Psoas muscle (tissue), 7 donors: ENCODE measurements at regions not wholly inside any gene's neighbourhood (a gene's known extent, or its start where the extent isn't known, plus 50 kb on each side); places are given as distances from the start of the nearest gene placed in this dataset.
"Not testable (repeated sequence)": the region's sequence is repeated elsewhere in the genome, so short reads cannot be mapped to it uniquely, and the experiment has no call there.

Experiments used
- ATAC-seq, 4 donors: fragments of 200-7000 bp; cut with Tn5 transposase; one replicate each; pipeline ENCODE4 v1.9.1; 2020; ENCODE audit warnings: moderate library complexity in 3 of 4, mild to moderate bottlenecking in 2 of 4
- DNase-seq, 2 donors: peaks; one replicate each; pipeline ENCODE4 v3.0.0-alpha.2; 2020
- H3K27ac ChIP-seq: fragments of 200-600 bp; one replicate; pipeline ENCODE4 v1.8.0; 2022
- H3K27me3 ChIP-seq, 3 donors: fragments of 200-600 bp in 1 of 3; one replicate each; pipeline versions ENCODE4 v1.6.1 to v1.8.0; 2013 to 2022; ENCODE audit warnings: low read length in 2 of 3, mild to moderate bottlenecking in 2 of 3, moderate library complexity in 1 of 3; ENCODE audit not compliant: insufficient read depth in 3 of 3
- H3K36me3 ChIP-seq, 2 donors: fragments of 200-600 bp in 1 of 2; one replicate each; pipeline versions ENCODE4 v1.6.1 to v1.8.0; 2013 to 2022; ENCODE audit warnings: low read depth in 1 of 2, mild to moderate bottlenecking in 1 of 2, moderate library complexity in 1 of 2; ENCODE audit not compliant: insufficient read depth in 1 of 2
- H3K4me1 ChIP-seq: fragments of 200-600 bp; one replicate; pipeline ENCODE4 v1.8.0; 2022
- H3K4me3 ChIP-seq: fragments of 200-600 bp; one replicate; pipeline ENCODE4 v1.8.0; 2022; ENCODE audit warnings: mild to moderate bottlenecking
- H3K9me3 ChIP-seq: fragments of 200-600 bp; one replicate; pipeline ENCODE4 v1.8.0; 2022
- CTCF ChIP-seq: fragments of 200-600 bp; IDR thresholded peaks from one replicate; pipeline ENCODE4 v1.8.0; 2022; ENCODE audit warnings: antibody characterized with exemption
- WGBS, 3 donors: extraction: QIAGEN DNeasy Blood & Tissue Kit; methylation state at CpG; one replicate each; pipeline versions ENCODE4 v1.1.6 to v1.1.7; 2013; 5-methylcytosine and 5-hydroxymethylcytosine counted together
- intact Hi-C, 2 donors: fragments of 100-400 bp; cut with DNase I; formaldehyde crosslinking; loops; one replicate each; pipeline versions ENCODE4 v1.11.0 to v1.14.2; 2022
- donor health status: healthy with polysubstance abuse.
- donor health status: DM: no; HTN: no; CAD: no; lungs with moderate emphysema.
- donor health status: Bipolar disorder and iron deficiency.
- donor health status: healthy.
- donor health status: DM: yes; HTN: yes; CAD: no.
- donor health status: DM: no; HTN: no; CAD: no.
- donor health status: DM: yes; HTN: yes; CAD: no.

- no peak for DNase-seq
- TF ChIP-seq CTCF = no peak
- H3K27ac ChIP-seq = no peak overlapping the region
- H3K9me3 ChIP-seq = no peaks in the 10 kb centered on the region
- H3K27me3 ChIP-seq = peaks cover 0 to 5% (median 0%) of the 10 kb centered on the region in 3 donors
- ATAC-seq = no peak
- intact Hi-C loops = loop anchor here in 1 of 2 donors (10.0 kb wide), 1 partner anchor 136 kb away; no protein-coding TSS in a partner anchor
- no peaks in the 10 kb centered on the region for H3K36me3 ChIP-seq
- H3K4me1 ChIP-seq = no peaks in the 10 kb centered on the region
- H3K4me3 ChIP-seq = no peak overlapping the region
- WGBS, 3 donors = 64 to 69% (median 66%) methylated on average over 3 of the region's 3 CpGs
Observed at GRCh38 chr9:117649126-117649525, 55.1 kb upstream of the TLR4 start.

- Histone ChIP-seq H3K4me3 (peak overlapping the region; percentile 55), H3K27ac (no peak overlapping the region), H3K36me3 (no peaks in the 10 kb centered on the region), H3K9me3 (no peaks in the 10 kb centered on the region), H3K27me3 (peaks cover 0 to 27% (median 0%) of the 10 kb centered on the region in 3 donors), H3K4me1 (no peaks in the 10 kb centered on the region)
- DNase-seq (no peak), ATAC-seq (peak in 3 of 4 donors; percentile 13 to 56 (median 26))
- WGBS, 3 donors = 27 to 29% (median 27%) methylated on average over 6 of the region's 6 CpGs
- intact Hi-C loops = loop anchor here in 1 of 2 donors (5.0 to 10.0 kb wide), 2 partner anchors 140 to 1863 kb away; no protein-coding TSS in a partner anchor
- TF ChIP-seq CTCF = no peak
Observed at GRCh38 chr9:117644932-117645636, 59.1 kb upstream of the TLR4 start.

- DNase-seq (peak; percentile 75 to 82), ATAC-seq (peak; percentile 61 to 89 (median 72))
- peak; percentile 96 for TF ChIP-seq CTCF
- H3K9me3 ChIP-seq = no peaks in the 10 kb centered on the region
- H3K4me1 ChIP-seq = no peaks in the 10 kb centered on the region
- 16 to 17% (median 16%) methylated on average over 11 of the region's 11 CpGs for WGBS, 3 donors
- intact Hi-C loops = loop anchor here in 1 of 2 donors (5.0 to 10.0 kb wide), 2 partner anchors 140 to 1862 kb away; no protein-coding TSS in a partner anchor
- peaks cover 0 to 31% (median 0%) of the 10 kb centered on the region in 3 donors for H3K27me3 ChIP-seq
- H3K36me3 ChIP-seq = no peaks in the 10 kb centered on the region
- peak overlapping the region; percentile 55 for H3K4me3 ChIP-seq
- H3K27ac ChIP-seq = no peak overlapping the region
Observed at GRCh38 chr9:117644133-117644931, 59.9 kb upstream of the TLR4 start.

- intact Hi-C loops = loop anchor here in 1 of 2 donors (5.0 to 10.0 kb wide), 2 partner anchors 142 to 1861 kb away; no protein-coding TSS in a partner anchor
- TF ChIP-seq CTCF = no peak
- Histone ChIP-seq H3K4me3 (peak overlapping the region; percentile 30), H3K27me3 (peaks cover 0 to 31% (median 0%) of the 10 kb centered on the region in 3 donors), H3K36me3 (no peaks in the 10 kb centered on the region), H3K27ac (no peak overlapping the region), H3K4me1 (no peaks in the 10 kb centered on the region), H3K9me3 (no peaks in the 10 kb centered on the region)
- WGBS, 3 donors = 45 to 57% (median 47%) methylated on average over 6 of the region's 6 CpGs
- DNase-seq (no peak), ATAC-seq (peak in 1 of 4 donors; percentile 29)
Observed at GRCh38 chr9:117643288-117643654, 60.9 kb upstream of the TLR4 start.

GRCh38 chr9:117642571-117643287 lies 61.5 kb upstream of the TLR4 start:
- peak overlapping the region; percentile 30 for H3K4me3 ChIP-seq
- peak; percentile 15 to 48 for DNase-seq
- not testable (repeated sequence) for H3K4me1 ChIP-seq, ATAC-seq, H3K27ac ChIP-seq, H3K9me3 ChIP-seq, H3K36me3 ChIP-seq
- 22 to 69% (median 47%) methylated on average over 38 to 50 of the region's 50 CpGs for WGBS, 3 donors
- intact Hi-C loops = loop anchor here in 1 of 2 donors (5.0 to 10.0 kb wide), 2 partner anchors 142 to 1860 kb away; no protein-coding TSS in a partner anchor
- peaks cover 0 to 31% (median 0%) of the 10 kb centered on the region in 3 donors for H3K27me3 ChIP-seq
